ENCODE measurements at regions not wholly inside any gene's neighbourhood (a gene's known extent, or its start where the extent isn't known, plus 50 kb on each side); places are given as distances from the start of the nearest gene placed in this dataset.

DNA sequence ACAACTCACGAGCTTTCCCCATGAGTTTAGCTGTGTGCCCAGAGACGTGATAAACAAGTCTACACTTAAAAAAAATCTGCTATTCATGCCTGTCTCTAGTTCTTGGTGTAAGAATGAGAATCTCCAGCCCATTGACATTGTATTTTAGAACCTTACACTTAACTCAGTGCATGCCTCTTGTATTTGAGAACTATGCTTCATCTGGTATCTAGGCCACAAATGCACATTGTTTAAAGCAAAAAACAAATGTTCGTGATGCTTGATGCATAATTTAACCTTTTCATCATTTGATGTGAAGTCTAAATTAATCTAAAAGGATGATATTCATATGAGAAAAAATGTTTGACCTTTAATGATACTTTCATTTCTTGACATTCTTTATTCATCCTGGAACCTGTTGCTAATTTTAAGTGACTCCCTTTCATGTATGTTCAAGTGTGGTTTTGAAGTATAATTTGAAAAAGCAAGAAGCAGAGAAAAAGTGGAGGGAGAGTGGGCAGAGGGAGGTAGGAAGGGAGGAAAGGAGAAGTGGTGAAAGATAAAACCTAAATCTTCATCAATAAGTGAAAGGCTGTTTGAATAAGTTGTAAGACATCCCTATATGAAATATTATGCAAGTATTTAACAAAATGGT lies 116.9 kb downstream of the PFDN4 start:
- in situ Hi-C loops (cut with HindIII; ENCODE audit: extremely low pct_ligation_motif_present, low pct_unique_long_range_greater_than_20kb): no loop called here
- no peak for ATAC-seq
- no peak overlapping the region for H3K27ac ChIP-seq (ENCODE audit: extremely low read length, insufficient read depth, low read length)
- H3K9ac ChIP-seq (ENCODE audit: insufficient read depth, low read depth, low read length): no peak overlapping the region
- no peaks in the 10 kb centered on the region for H3K9me3 ChIP-seq (ENCODE audit: low read length)
- H2AFZ ChIP-seq (ENCODE audit: low read length): no peak overlapping the region
- no peaks in the 10 kb centered on the region for H3K36me3 ChIP-seq (replicated peaks in 1 of 2; ENCODE audit: control insufficient read depth in 1 of 2, insufficient read depth in 2 of 2, low read length in 2 of 2)
- no peaks in the 10 kb centered on the region for H3K79me2 ChIP-seq (ENCODE audit: insufficient read depth, low read length)
- BruUV-seq (replicated peaks): no TSS peak
- FAIRE-seq: no peak
- 1% methylated on average over 3 of the region's 3 CpGs for WGBS (ENCODE audit: low lambda C conversion rate)
- H3K4me1 ChIP-seq (ENCODE audit: insufficient read depth, low read length): no peaks in the 10 kb centered on the region
- H3K4me2 ChIP-seq (ENCODE audit: low read depth, low read length): no peak overlapping the region
- H3K27me3 ChIP-seq (ENCODE audit: control insufficient read depth in 1 of 2, insufficient read depth in 2 of 2, low read length in 2 of 2): no peaks in the 10 kb centered on the region
- no peak overlapping the region for H3K4me3 ChIP-seq (replicated peaks in 1 of 3; ENCODE audit: insufficient read depth in 1 of 3, low read depth in 2 of 3, low read length in 3 of 3)
- CTCF ChIA-PET (ENCODE audit: low intra/inter-chr PET ratio, low total read pairs): no interaction called here
- POLR2A ChIA-PET: no interaction called here
- H4K20me1 ChIP-seq (ENCODE audit: insufficient read depth, low read length): no peaks in the 10 kb centered on the region
- intact Hi-C loops (cut with micrococcal nuclease; ENCODE audit: unreplicated experiment): no loop called here
- no peak for DNase-seq (ENCODE audit: low spot score)
- TF ChIP-seq, protein P1, sequence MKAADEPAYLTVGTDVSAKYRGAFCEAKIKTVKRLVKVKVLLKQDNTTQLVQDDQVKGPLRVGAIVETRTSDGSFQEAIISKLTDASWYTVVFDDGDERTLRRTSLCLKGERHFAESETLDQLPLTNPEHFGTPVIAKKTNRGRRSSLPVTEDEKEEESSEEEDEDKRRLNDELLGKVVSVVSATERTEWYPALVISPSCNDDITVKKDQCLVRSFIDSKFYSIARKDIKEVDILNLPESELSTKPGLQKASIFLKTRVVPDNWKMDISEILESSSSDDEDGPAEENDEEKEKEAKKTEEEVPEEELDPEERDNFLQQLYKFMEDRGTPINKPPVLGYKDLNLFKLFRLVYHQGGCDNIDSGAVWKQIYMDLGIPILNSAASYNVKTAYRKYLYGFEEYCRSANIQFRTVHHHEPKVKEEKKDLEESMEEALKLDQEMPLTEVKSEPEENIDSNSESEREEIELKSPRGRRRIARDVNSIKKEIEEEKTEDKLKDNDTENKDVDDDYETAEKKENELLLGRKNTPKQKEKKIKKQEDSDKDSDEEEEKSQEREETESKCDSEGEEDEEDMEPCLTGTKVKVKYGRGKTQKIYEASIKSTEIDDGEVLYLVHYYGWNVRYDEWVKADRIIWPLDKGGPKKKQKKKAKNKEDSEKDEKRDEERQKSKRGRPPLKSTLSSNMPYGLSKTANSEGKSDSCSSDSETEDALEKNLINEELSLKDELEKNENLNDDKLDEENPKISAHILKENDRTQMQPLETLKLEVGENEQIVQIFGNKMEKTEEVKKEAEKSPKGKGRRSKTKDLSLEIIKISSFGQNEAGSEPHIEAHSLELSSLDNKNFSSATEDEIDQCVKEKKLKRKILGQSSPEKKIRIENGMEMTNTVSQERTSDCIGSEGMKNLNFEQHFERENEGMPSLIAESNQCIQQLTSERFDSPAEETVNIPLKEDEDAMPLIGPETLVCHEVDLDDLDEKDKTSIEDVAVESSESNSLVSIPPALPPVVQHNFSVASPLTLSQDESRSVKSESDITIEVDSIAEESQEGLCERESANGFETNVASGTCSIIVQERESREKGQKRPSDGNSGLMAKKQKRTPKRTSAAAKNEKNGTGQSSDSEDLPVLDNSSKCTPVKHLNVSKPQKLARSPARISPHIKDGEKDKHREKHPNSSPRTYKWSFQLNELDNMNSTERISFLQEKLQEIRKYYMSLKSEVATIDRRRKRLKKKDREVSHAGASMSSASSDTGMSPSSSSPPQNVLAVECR (CRISPR knock-in tag; IDR thresholded peaks at IDR 0.05; ENCODE audit: borderline replicate concordance): no peak
- no peak for TF ChIP-seq TBP (CRISPR knock-in tag; IDR thresholded peaks at IDR 0.05)
- TF ChIP-seq, protein P2, sequence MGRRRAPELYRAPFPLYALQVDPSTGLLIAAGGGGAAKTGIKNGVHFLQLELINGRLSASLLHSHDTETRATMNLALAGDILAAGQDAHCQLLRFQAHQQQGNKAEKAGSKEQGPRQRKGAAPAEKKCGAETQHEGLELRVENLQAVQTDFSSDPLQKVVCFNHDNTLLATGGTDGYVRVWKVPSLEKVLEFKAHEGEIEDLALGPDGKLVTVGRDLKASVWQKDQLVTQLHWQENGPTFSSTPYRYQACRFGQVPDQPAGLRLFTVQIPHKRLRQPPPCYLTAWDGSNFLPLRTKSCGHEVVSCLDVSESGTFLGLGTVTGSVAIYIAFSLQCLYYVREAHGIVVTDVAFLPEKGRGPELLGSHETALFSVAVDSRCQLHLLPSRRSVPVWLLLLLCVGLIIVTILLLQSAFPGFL (CRISPR knock-in tag; IDR thresholded peaks at IDR 0.05): no peak
- no peak for TF ChIP-seq AGO2 (optimal IDR thresholded peaks at IDR 0.05; ENCODE audit: low read depth, low read length)
- TF ChIP-seq, protein P3, sequence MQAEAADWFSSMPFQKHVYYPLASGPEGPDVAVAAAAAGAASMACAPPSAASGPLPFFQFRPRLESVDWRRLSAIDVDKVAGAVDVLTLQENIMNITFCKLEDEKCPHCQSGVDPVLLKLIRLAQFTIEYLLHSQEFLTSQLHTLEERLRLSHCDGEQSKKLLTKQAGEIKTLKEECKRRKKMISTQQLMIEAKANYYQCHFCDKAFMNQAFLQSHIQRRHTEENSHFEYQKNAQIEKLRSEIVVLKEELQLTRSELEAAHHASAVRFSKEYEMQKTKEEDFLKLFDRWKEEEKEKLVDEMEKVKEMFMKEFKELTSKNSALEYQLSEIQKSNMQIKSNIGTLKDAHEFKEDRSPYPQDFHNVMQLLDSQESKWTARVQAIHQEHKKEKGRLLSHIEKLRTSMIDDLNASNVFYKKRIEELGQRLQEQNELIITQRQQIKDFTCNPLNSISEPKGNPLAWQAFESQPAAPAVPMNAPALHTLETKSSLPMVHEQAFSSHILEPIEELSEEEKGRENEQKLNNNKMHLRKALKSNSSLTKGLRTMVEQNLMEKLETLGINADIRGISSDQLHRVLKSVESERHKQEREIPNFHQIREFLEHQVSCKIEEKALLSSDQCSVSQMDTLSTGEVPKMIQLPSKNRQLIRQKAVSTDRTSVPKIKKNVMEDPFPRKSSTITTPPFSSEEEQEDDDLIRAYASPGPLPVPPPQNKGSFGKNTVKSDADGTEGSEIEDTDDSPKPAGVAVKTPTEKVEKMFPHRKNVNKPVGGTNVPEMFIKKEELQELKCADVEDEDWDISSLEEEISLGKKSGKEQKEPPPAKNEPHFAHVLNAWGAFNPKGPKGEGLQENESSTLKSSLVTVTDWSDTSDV (CRISPR knock-in tag; IDR thresholded peaks at IDR 0.05): no peak
- TF ChIP-seq NPAS2 (CRISPR knock-in tag; IDR thresholded peaks at IDR 0.05; ENCODE audit: borderline replicate concordance): no peak
- no peak for TF ChIP-seq NCOA2 (CRISPR knock-in tag; IDR thresholded peaks at IDR 0.05)
- TF ChIP-seq ZNF382 (CRISPR knock-in tag; IDR thresholded peaks at IDR 0.05; ENCODE audit: borderline replicate concordance): no peak
- TF ChIP-seq, protein P4, sequence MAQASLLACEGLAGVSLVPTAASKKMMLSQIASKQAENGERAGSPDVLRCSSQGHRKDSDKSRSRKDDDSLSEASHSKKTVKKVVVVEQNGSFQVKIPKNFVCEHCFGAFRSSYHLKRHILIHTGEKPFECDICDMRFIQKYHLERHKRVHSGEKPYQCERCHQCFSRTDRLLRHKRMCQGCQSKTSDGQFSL (CRISPR knock-in tag; IDR thresholded peaks at IDR 0.05): no peak
- TF ChIP-seq ZNF780A (CRISPR knock-in tag; IDR thresholded peaks at IDR 0.05): no peak
- TF ChIP-seq NR2F1 (CRISPR knock-in tag; IDR thresholded peaks at IDR 0.05): no peak
- TF ChIP-seq, protein P5, sequence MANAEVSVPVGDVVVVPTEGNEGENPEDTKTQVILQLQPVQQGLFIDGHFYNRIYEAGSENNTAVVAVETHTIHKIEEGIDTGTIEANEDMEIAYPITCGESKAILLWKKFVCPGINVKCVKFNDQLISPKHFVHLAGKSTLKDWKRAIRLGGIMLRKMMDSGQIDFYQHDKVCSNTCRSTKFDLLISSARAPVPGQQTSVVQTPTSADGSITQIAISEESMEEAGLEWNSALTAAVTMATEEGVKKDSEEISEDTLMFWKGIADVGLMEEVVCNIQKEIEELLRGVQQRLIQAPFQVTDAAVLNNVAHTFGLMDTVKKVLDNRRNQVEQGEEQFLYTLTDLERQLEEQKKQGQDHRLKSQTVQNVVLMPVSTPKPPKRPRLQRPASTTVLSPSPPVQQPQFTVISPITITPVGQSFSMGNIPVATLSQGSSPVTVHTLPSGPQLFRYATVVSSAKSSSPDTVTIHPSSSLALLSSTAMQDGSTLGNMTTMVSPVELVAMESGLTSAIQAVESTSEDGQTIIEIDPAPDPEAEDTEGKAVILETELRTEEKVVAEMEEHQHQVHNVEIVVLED (CRISPR knock-in tag; IDR thresholded peaks at IDR 0.05; ENCODE audit: borderline replicate concordance): no peak
- TF ChIP-seq ZNF180 (CRISPR knock-in tag; IDR thresholded peaks at IDR 0.05; ENCODE audit: borderline replicate concordance, low read depth): no peak
